ENCODE measurements at regions not wholly inside any gene's neighbourhood (a gene's known extent, or its start where the extent isn't known, plus 50 kb on each side); places are given as distances from the start of the nearest gene placed in this dataset.

DNA sequence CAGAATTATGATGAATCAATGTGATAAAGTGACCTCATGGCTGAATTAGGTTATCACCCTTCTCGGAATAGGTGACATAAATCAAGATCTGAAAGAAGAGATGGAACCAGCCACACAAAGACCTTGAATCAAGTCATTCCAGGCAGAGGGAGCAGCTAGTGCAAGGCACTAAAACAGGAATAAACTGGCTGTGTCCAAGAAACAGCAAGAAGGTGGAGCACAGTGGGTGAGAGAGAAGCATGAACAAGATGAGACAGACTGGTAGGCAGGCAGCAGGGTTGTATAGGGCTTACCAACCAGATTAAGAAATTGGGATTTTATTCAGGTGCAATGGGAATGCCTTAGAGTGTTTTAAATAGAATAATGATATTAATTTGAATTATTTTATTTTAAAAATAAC lies 470.3 kb downstream of the PCDH20 start:
- TF ChIP-seq, protein P1, sequence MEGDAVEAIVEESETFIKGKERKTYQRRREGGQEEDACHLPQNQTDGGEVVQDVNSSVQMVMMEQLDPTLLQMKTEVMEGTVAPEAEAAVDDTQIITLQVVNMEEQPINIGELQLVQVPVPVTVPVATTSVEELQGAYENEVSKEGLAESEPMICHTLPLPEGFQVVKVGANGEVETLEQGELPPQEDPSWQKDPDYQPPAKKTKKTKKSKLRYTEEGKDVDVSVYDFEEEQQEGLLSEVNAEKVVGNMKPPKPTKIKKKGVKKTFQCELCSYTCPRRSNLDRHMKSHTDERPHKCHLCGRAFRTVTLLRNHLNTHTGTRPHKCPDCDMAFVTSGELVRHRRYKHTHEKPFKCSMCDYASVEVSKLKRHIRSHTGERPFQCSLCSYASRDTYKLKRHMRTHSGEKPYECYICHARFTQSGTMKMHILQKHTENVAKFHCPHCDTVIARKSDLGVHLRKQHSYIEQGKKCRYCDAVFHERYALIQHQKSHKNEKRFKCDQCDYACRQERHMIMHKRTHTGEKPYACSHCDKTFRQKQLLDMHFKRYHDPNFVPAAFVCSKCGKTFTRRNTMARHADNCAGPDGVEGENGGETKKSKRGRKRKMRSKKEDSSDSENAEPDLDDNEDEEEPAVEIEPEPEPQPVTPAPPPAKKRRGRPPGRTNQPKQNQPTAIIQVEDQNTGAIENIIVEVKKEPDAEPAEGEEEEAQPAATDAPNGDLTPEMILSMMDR (conservative IDR thresholded peaks at IDR 0.05 in 1 of 2, IDR thresholded peaks at IDR 0.05 in 1 of 2; ENCODE audit: extremely low read depth in 1 of 2, insufficient read depth in 1 of 2, low read depth in 1 of 2, low read length in 2 of 2): no peak
- no peak for TF ChIP-seq EZH2 (IDR thresholded peaks at IDR 0.05; ENCODE audit: borderline replicate concordance, low read length)

Measured in mammary epithelial cell (primary cell).